ENCODE measurements at regions not wholly inside any gene's neighbourhood (a gene's known extent, or its start where the extent isn't known, plus 50 kb on each side); places are given as distances from the start of the nearest gene placed in this dataset.

DNA sequence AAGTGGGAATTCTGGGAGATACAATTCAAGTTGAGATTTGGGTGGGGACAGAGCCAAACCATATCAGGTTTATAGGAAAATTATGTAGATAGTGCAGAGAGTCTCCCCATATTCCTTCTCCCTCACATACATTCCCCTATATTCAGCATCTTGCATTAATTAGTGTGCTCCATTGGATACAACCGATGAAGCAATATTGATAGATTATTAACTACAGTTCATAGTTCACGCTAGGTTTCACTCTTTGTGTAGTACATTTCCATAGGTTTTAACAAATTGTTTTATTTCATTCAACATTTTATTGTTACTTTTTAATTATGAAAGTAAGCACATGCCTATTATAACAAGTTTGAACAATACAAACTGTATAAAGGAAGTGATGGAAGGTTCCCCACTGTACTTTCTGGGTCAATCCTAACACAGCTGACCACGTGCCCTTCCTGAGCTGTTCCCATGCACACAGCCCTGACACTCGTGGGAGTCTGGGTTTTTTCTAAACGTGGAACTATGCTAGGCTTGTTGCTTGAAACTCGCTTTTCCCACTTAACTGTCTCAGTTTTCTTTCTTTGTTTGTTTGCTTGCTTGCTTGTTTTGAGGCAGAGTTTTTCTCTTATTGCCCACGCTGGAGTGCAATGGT, 116.8 kb upstream of the TMPRSS2 start:
- Histone ChIP-seq H3K27ac (ENCODE audit: low read depth in 2 of 2, low read length in 2 of 2) (no peak overlapping the region), H3K9me3 (ENCODE audit: control insufficient read depth in 2 of 2, low read length in 2 of 2) (no peaks in the 10 kb centered on the region), H3K9ac (ENCODE audit: low read depth in 1 of 2, low read length in 2 of 2) (no peak overlapping the region), H3K4me3 (ENCODE audit: low read length in 2 of 2) (no peak overlapping the region), H3K4me1 (ENCODE audit: control insufficient read depth in 2 of 2, insufficient read depth in 2 of 2, low read length in 2 of 2) (no peaks in the 10 kb centered on the region), H3K36me3 (ENCODE audit: control insufficient read depth in 2 of 2, insufficient read depth in 2 of 2, low read length in 2 of 2) (no peaks in the 10 kb centered on the region), H3K27me3 (ENCODE audit: control insufficient read depth in 2 of 2, insufficient read depth in 2 of 2, low read length in 2 of 2) (peaks cover 7 to 33% of the 10 kb centered on the region in 2 donors)

DNA sequence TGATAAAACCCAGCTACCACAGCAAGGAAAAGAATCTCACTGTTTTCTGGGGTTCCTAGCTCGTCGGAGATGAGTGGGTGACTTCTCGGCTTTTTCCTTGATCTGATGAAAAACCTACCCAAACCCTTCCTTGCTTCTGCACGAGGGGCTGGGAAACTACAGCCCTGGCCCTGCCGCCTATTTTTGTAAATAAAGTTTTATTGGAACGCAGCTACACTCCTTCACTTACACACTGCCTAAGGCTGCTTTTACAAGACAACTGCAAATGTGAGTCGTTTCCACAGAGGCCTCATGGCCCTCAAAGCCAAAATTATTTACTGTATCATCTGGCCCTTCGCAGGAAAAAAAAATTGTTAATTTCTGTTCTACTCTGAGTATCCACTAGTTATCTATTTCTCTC, 116.0 kb upstream of the TMPRSS2 start:
- H3K27ac ChIP-seq (ENCODE audit: low read depth in 2 of 2, low read length in 2 of 2) = no peak overlapping the region

DNA sequence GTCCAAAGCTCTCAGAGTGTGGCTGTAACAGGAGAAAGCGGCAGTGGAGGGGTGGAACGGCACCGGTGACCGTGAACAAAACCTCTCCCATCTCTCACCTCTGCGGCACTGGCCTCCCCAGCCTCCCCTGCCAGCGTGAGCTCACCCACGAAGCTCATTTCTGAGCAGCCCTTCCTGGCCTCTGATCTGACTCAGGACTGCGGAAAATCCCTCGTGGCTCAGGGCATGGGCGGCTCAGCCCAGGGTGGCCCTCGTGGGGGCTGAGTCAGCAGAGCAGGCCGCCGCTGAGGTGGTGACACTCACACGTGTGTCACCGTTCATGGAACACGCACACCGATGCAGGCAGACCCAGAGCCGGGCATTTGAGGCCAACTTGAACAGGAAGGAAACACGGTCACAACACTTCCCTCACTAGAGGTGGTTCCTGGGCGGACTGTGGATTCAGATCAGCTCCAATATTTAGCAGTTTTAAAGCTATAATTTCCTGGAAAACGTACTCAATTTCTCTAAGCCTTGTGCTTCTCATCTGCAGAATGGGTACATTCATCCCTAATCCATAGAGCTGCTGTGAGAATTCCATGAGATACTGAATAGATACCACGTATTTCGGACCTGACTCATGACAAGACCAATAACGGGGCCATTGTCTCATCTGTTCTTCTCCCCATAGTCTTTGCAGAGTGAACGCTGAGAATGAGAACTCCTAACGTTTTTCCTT, 115.0 kb upstream of the TMPRSS2 start:
- Histone ChIP-seq H3K4me1 (ENCODE audit: control insufficient read depth in 2 of 2, insufficient read depth in 2 of 2, low read length in 2 of 2) (no peaks in the 10 kb centered on the region), H3K27ac (ENCODE audit: low read depth in 2 of 2, low read length in 2 of 2) (no peak overlapping the region), H3K36me3 (ENCODE audit: control insufficient read depth in 2 of 2, insufficient read depth in 2 of 2, low read length in 2 of 2) (no peaks in the 10 kb centered on the region), H3K27me3 (ENCODE audit: control insufficient read depth in 2 of 2, insufficient read depth in 2 of 2, low read length in 2 of 2) (peaks cover 7 to 36% of the 10 kb centered on the region in 2 donors), H3K9ac (ENCODE audit: low read depth in 1 of 2, low read length in 2 of 2) (no peak overlapping the region), H3K9me3 (ENCODE audit: control insufficient read depth in 2 of 2, low read length in 2 of 2) (no peaks in the 10 kb centered on the region), H3K4me3 (ENCODE audit: low read length in 2 of 2) (no peak overlapping the region)

More for the DNA sequence above, 116.0 kb upstream of the TMPRSS2 start:
- H3K4me1 ChIP-seq (ENCODE audit: control insufficient read depth in 2 of 2, insufficient read depth in 2 of 2, low read length in 2 of 2) = no peaks in the 10 kb centered on the region
- no peaks in the 10 kb centered on the region for H3K9me3 ChIP-seq (ENCODE audit: control insufficient read depth in 2 of 2, low read length in 2 of 2)
- no peak overlapping the region for H3K9ac ChIP-seq (ENCODE audit: low read depth in 1 of 2, low read length in 2 of 2)
- no peak overlapping the region for H3K4me3 ChIP-seq (ENCODE audit: low read length in 2 of 2)
- H3K36me3 ChIP-seq (ENCODE audit: control insufficient read depth in 2 of 2, insufficient read depth in 2 of 2, low read length in 2 of 2) = no peaks in the 10 kb centered on the region
- H3K27me3 ChIP-seq (ENCODE audit: control insufficient read depth in 2 of 2, insufficient read depth in 2 of 2, low read length in 2 of 2) = peaks cover 7 to 33% of the 10 kb centered on the region in 2 donors

GRCh38 chr21:41622201-41622600, 114.2 kb upstream of the TMPRSS2 start:
- Histone ChIP-seq H3K36me3 (ENCODE audit: control insufficient read depth in 2 of 2, insufficient read depth in 2 of 2, low read length in 2 of 2) (no peaks in the 10 kb centered on the region), H3K4me1 (ENCODE audit: control insufficient read depth in 2 of 2, insufficient read depth in 2 of 2, low read length in 2 of 2) (no peaks in the 10 kb centered on the region), H3K4me3 (ENCODE audit: low read length in 2 of 2) (no peak overlapping the region), H3K27me3 (ENCODE audit: control insufficient read depth in 2 of 2, insufficient read depth in 2 of 2, low read length in 2 of 2) (peaks cover 7 to 40% of the 10 kb centered on the region in 2 donors), H3K9me3 (ENCODE audit: control insufficient read depth in 2 of 2, low read length in 2 of 2) (no peaks in the 10 kb centered on the region), H3K9ac (ENCODE audit: low read depth in 1 of 2, low read length in 2 of 2) (no peak overlapping the region), H3K27ac (ENCODE audit: low read depth in 2 of 2, low read length in 2 of 2) (no peak overlapping the region)

DNA sequence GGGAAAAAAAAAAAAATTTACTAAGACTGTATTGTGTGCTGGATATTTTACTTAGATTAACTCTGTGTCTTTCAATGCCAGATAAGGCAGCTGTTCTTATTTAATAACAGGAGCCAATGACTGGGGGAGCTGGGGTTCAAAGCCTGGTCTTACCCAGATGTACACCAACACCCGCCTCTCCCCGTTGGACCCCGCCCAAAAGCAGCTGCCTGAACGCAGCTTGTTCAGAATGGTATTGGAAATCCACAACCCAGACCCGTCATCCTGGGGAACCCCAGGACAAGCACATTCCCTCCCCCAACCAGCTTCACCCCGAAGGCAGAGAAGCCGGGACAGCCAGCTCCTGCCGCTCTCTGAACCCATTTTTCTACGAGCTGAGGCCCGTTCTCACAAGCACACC, 113.6 kb upstream of the TMPRSS2 start:
- Histone ChIP-seq H3K27ac (ENCODE audit: low read depth in 2 of 2, low read length in 2 of 2) (no peak overlapping the region), H3K4me3 (ENCODE audit: low read length in 2 of 2) (no peak overlapping the region), H3K9ac (ENCODE audit: low read depth in 1 of 2, low read length in 2 of 2) (no peak overlapping the region), H3K4me1 (ENCODE audit: control insufficient read depth in 2 of 2, insufficient read depth in 2 of 2, low read length in 2 of 2) (no peaks in the 10 kb centered on the region), H3K9me3 (ENCODE audit: control insufficient read depth in 2 of 2, low read length in 2 of 2) (no peaks in the 10 kb centered on the region), H3K27me3 (ENCODE audit: control insufficient read depth in 2 of 2, insufficient read depth in 2 of 2, low read length in 2 of 2) (peaks cover 7 to 40% of the 10 kb centered on the region in 2 donors), H3K36me3 (ENCODE audit: control insufficient read depth in 2 of 2, insufficient read depth in 2 of 2, low read length in 2 of 2) (no peaks in the 10 kb centered on the region)

DNA sequence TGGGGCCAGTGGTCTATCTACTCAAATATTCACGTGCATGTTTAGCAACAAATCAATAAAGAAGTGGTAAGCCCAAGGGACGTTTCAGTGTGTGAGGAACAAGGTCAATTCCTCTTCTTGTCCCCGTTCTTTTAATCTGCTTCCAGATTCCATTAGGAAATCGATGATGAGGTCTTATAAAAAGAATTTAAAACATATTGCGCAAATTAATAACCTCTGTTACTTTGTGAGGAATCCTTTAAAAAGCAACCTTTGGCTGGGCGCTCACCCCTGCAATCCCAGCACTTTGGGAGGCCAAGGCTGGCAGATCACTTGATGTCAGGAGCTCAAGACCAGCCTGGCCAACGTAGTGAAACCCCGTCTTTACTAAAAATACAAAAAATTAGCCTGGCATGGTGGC, 113.0 kb upstream of the TMPRSS2 start:
- H3K4me1 ChIP-seq (ENCODE audit: control insufficient read depth in 2 of 2, insufficient read depth in 2 of 2, low read length in 2 of 2) = no peaks in the 10 kb centered on the region
- peaks cover 7 to 42% of the 10 kb centered on the region in 2 donors for H3K27me3 ChIP-seq (ENCODE audit: control insufficient read depth in 2 of 2, insufficient read depth in 2 of 2, low read length in 2 of 2)
- no peak overlapping the region for H3K4me3 ChIP-seq (ENCODE audit: low read length in 2 of 2)
- H3K9me3 ChIP-seq (ENCODE audit: control insufficient read depth in 2 of 2, low read length in 2 of 2) = no peaks in the 10 kb centered on the region
- H3K36me3 ChIP-seq (ENCODE audit: control insufficient read depth in 2 of 2, insufficient read depth in 2 of 2, low read length in 2 of 2) = no peaks in the 10 kb centered on the region
- no peak overlapping the region for H3K27ac ChIP-seq (ENCODE audit: low read depth in 2 of 2, low read length in 2 of 2)
- no peak overlapping the region for H3K9ac ChIP-seq (ENCODE audit: low read depth in 1 of 2, low read length in 2 of 2)

DNA sequence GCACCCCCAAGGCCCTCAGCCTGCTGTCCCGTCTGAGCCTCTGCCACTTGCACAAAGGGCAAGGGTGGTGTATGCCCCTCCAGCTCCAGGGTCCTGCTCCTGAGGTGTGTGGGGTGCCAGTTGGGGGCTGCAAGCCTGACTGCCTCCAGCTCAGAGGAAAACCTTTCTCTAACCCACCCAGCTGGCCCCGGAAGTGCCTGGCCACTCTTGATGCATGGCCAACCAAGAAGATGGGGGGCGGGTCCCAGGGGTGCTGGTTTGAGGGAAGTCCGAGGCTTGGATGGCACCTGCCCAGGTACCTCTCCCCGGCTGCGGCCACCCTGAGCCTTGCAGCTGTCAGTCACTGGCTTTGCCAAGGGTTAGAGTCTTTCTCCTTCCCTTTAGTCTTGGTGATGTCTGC, 112.6 kb upstream of the TMPRSS2 start:
- Histone ChIP-seq H3K27me3 (ENCODE audit: control insufficient read depth in 2 of 2, insufficient read depth in 2 of 2, low read length in 2 of 2) (peaks cover 4 to 41% of the 10 kb centered on the region in 2 donors), H3K9ac (ENCODE audit: low read depth in 1 of 2, low read length in 2 of 2) (no peak overlapping the region), H3K4me1 (ENCODE audit: control insufficient read depth in 2 of 2, insufficient read depth in 2 of 2, low read length in 2 of 2) (no peaks in the 10 kb centered on the region), H3K27ac (ENCODE audit: low read depth in 2 of 2, low read length in 2 of 2) (no peak overlapping the region), H3K36me3 (ENCODE audit: control insufficient read depth in 2 of 2, insufficient read depth in 2 of 2, low read length in 2 of 2) (no peaks in the 10 kb centered on the region), H3K4me3 (ENCODE audit: low read length in 2 of 2) (no peak overlapping the region), H3K9me3 (ENCODE audit: control insufficient read depth in 2 of 2, low read length in 2 of 2) (no peaks in the 10 kb centered on the region)

DNA sequence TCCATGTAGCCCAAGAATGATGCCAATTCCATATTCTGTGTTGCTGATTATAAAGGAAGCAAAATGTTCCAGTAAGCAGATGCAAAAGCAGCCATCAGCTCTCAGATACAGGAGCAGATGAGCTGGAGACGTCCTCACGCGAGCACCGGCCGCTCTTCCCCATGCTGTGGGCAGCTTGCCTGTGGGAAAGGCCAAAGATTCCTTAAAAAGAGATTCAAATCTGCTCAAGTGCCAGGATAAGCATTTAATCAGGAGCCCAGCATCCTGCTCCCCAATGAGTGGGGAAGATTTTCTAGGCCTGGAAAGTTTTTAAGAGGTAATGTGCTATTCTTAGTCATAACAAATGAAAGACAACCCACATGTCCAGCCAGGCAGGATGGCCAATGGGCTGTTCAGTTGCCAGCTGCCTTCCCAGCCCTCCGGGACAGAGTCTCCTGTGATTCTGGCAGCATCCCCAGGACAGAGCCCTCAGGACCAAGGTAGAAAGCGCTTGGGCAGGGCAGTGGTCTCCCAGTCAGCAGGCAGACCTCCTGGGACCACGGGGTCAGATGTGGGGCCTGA, 108.2 kb upstream of the TMPRSS2 start:
- Histone ChIP-seq H3K27me3 (ENCODE audit: control insufficient read depth in 2 of 2, insufficient read depth in 2 of 2, low read length in 2 of 2) (peaks cover 0 to 18% of the 10 kb centered on the region in 2 donors), H3K36me3 (ENCODE audit: control insufficient read depth in 2 of 2, insufficient read depth in 2 of 2, low read length in 2 of 2) (no peaks in the 10 kb centered on the region), H3K4me1 (ENCODE audit: control insufficient read depth in 2 of 2, insufficient read depth in 2 of 2, low read length in 2 of 2) (peaks cover 7 to 10% of the 10 kb centered on the region in 2 donors), H3K9ac (ENCODE audit: low read depth in 1 of 2, low read length in 2 of 2) (no peak overlapping the region), H3K4me3 (ENCODE audit: low read length in 2 of 2) (no peak overlapping the region), H3K9me3 (ENCODE audit: control insufficient read depth in 2 of 2, low read length in 2 of 2) (no peaks in the 10 kb centered on the region), H3K27ac (ENCODE audit: low read depth in 2 of 2, low read length in 2 of 2) (peak overlapping the region; percentile 40 to 54)

DNA sequence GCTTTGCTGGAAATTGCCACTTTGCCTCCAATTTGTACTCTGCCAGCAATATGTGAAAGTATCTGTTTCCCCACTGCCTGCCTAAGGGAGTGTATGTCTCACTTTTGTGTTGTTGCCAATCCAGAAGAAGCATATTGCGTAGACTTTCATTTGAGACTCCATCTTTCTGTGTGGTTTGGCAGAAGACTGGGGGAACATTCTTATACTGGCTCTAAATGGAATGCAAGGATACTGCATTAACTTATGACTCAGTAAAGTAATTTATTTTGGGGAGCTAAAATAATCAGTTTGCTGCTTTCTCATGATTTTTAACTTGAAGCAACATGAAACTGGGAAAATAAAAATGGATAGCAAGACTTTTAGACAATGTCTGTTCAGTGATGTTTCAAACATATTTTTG, 107.7 kb upstream of the TMPRSS2 start:
- Histone ChIP-seq H3K4me1 (ENCODE audit: control insufficient read depth in 2 of 2, insufficient read depth in 2 of 2, low read length in 2 of 2) (peaks cover 7 to 10% of the 10 kb centered on the region in 2 donors), H3K27me3 (ENCODE audit: control insufficient read depth in 2 of 2, insufficient read depth in 2 of 2, low read length in 2 of 2) (peaks cover 0 to 15% of the 10 kb centered on the region in 2 donors), H3K9me3 (ENCODE audit: control insufficient read depth in 2 of 2, low read length in 2 of 2) (no peaks in the 10 kb centered on the region), H3K36me3 (ENCODE audit: control insufficient read depth in 2 of 2, insufficient read depth in 2 of 2, low read length in 2 of 2) (no peaks in the 10 kb centered on the region), H3K4me3 (ENCODE audit: low read length in 2 of 2) (no peak overlapping the region), H3K27ac (ENCODE audit: low read depth in 2 of 2, low read length in 2 of 2) (peak overlapping the region in 1 of 2 donors; percentile 54), H3K9ac (ENCODE audit: low read depth in 1 of 2, low read length in 2 of 2) (no peak overlapping the region)

- Histone ChIP-seq H3K27ac (ENCODE audit: low read depth in 2 of 2, low read length in 2 of 2) (no peak overlapping the region), H3K9me3 (ENCODE audit: control insufficient read depth in 2 of 2, low read length in 2 of 2) (no peaks in the 10 kb centered on the region), H3K27me3 (ENCODE audit: control insufficient read depth in 2 of 2, insufficient read depth in 2 of 2, low read length in 2 of 2) (peaks cover 0 to 9% of the 10 kb centered on the region in 2 donors), H3K9ac (ENCODE audit: low read depth in 1 of 2, low read length in 2 of 2) (no peak overlapping the region), H3K4me1 (ENCODE audit: control insufficient read depth in 2 of 2, insufficient read depth in 2 of 2, low read length in 2 of 2) (peaks cover 10% of the 10 kb centered on the region in 2 donors), H3K4me3 (ENCODE audit: low read length in 2 of 2) (no peak overlapping the region), H3K36me3 (ENCODE audit: control insufficient read depth in 2 of 2, insufficient read depth in 2 of 2, low read length in 2 of 2) (no peaks in the 10 kb centered on the region)
Observed at GRCh38 chr21:41614511-41614910, 106.6 kb upstream of the TMPRSS2 start.

All from mucosa of rectum (tissue), 2 donors.